PC-9 (cell line): ENCODE measurements at regions not wholly inside any gene's neighbourhood (a gene's known extent, or its start where the extent isn't known, plus 50 kb on each side); places are given as distances from the start of the nearest gene placed in this dataset.

ENCODE experiments used
- BruUV-seq: library from RNA; stranded (reverse); fragments of 400-500 nt; replicated peaks from 2 replicates; lab custom pipeline; 2021; lab: Mats Ljungman, UMichigan
- CTCF ChIA-PET: fragments of 300-600 bp; sonication (Branson Sonifier 250); formaldehyde crosslinking; loops from one replicate; lab custom pipeline; 2022; ENCODE audit warnings: antibody characterized with exemption; lab: Charles Lee
- POLR2A ChIA-PET: fragments of 300-600 bp; sonication (Branson Sonifier 250); formaldehyde crosslinking; loops from one replicate; lab custom pipeline; 2022; ENCODE audit warnings: antibody characterized with exemption; ENCODE audit not compliant: unreplicated experiment; lab: Charles Lee
- DNase-seq, 2 experiments: peaks; one replicate each; pipeline versions ENCODE4 v3.0.0 to v3.0.0-alpha.2; 2015 to 2022; ENCODE audit warnings: mixed read lengths in 1 of 2
- H2AFZ ChIP-seq: fragments of 200-600 bp; sonication (generic); 2 replicates; pipeline ENCODE4 v1.8.1; 2017; ENCODE audit warnings: antibody characterized with exemption
- H3F3A ChIP-seq: fragments of 200-600 bp; sonication (generic); 2 replicates; pipeline ENCODE4 v1.8.1; 2017; ENCODE audit warnings: antibody characterized with exemption, mild to moderate bottlenecking, low read depth; ENCODE audit not compliant: insufficient read depth
- H3K27ac ChIP-seq: fragments of 200-600 bp; sonication (generic); 2 replicates; pipeline ENCODE4 v1.6.1; 2016; ENCODE audit warnings: mixed run types
- H3K27me3 ChIP-seq: fragments of 200-600 bp; sonication (generic); 2 replicates; pipeline ENCODE4 v1.6.1; 2016; ENCODE audit warnings: low read depth, mixed run types; ENCODE audit not compliant: insufficient read depth
- H3K36me3 ChIP-seq: fragments of 200-600 bp; sonication (generic); 2 replicates; pipeline ENCODE4 v1.6.1; 2016; ENCODE audit warnings: low read depth, mixed run types
- H3K4me1 ChIP-seq: fragments of 200-600 bp; sonication (generic); replicated peaks from 2 replicates; pipeline ENCODE4 v1.6.1; 2016; ENCODE audit warnings: mixed run types; ENCODE audit not compliant: insufficient read depth
- H3K4me2 ChIP-seq: fragments of 200-600 bp; sonication (generic); 2 replicates; pipeline ENCODE4 v1.6.1; 2017; ENCODE audit warnings: mixed run types
- H3K4me3 ChIP-seq: fragments of 200-600 bp; sonication (generic); 2 replicates; pipeline ENCODE4 v1.6.1; 2016; ENCODE audit warnings: mixed run types
- H3K79me2 ChIP-seq: fragments of 200-600 bp; sonication (generic); 2 replicates; pipeline ENCODE4 v1.6.1; 2017; ENCODE audit warnings: low read depth, mixed run types
- H3K9me2 ChIP-seq: fragments of 200-600 bp; sonication (generic); 2 replicates; pipeline ENCODE4 v1.8.1; 2017; ENCODE audit warnings: mild to moderate bottlenecking; ENCODE audit not compliant: insufficient read depth
- H3K9me3 ChIP-seq: fragments of 200-600 bp; sonication (generic); 2 replicates; pipeline ENCODE4 v1.8.1; 2016; ENCODE audit warnings: low read depth; ENCODE audit not compliant: insufficient read depth
- H4K20me1 ChIP-seq: fragments of 200-600 bp; sonication (generic); 2 replicates; pipeline ENCODE4 v1.8.1; 2017; ENCODE audit not compliant: insufficient read depth
- CTCF ChIP-seq: fragments of 200-600 bp; sonication (generic); conservative IDR thresholded peaks from 2 replicates; pipeline ENCODE4 v1.6.1; 2017; ENCODE audit warnings: mixed run types, antibody characterized with exemption, mild to moderate bottlenecking, moderate library complexity
- EZH2 ChIP-seq: fragments of 200-600 bp; sonication (generic); IDR thresholded peaks from 2 replicates; pipeline ENCODE4 v1.8.0; 2017; ENCODE audit warnings: antibody characterized with exemption, low read depth
- intact Hi-C: fragments of 100-400 bp; cut with micrococcal nuclease; formaldehyde crosslinking; loops from one replicate; pipeline ENCODE4 v1.10.0; 2022; ENCODE audit not compliant: unreplicated experiment

- Histone ChIP-seq H4K20me1 (no peaks in the 10 kb centered on the region), H3K4me2 (no peak overlapping the region), H3K9me3 (no peaks in the 10 kb centered on the region), H3K4me3 (no peak overlapping the region), H3K36me3 (no peaks in the 10 kb centered on the region), H3K79me2 (no peaks in the 10 kb centered on the region), H3K9me2 (no peaks in the 10 kb centered on the region), H3F3A (no peaks in the 10 kb centered on the region), H3K27me3 (no peaks in the 10 kb centered on the region), H3K27ac (no peak overlapping the region), H2AFZ (no peak overlapping the region), H3K4me1 (no peaks in the 10 kb centered on the region)
- no peak for TF ChIP-seq EZH2
- no TSS peak for BruUV-seq
- intact Hi-C loops = no loop called here
- ChIA-PET CTCF (no interaction called here), POLR2A (no interaction called here)
- DNase-seq = no peak
Measured at GRCh38 chr4:151555151-151555945, 146.4 kb downstream of the FHIP1A start.

GRCh38 chr4:151558496-151559113, 149.6 kb downstream of the FHIP1A start:
- H3K9me3 ChIP-seq = no peaks in the 10 kb centered on the region
- no TSS peak for BruUV-seq
- no peaks in the 10 kb centered on the region for H3K4me1 ChIP-seq
- no peak overlapping the region for H2AFZ ChIP-seq
- ChIA-PET CTCF (no interaction called here), POLR2A (no interaction called here)
- H3K27me3 ChIP-seq = no peaks in the 10 kb centered on the region
- H3K27ac ChIP-seq = no peak overlapping the region
- H3K4me3 ChIP-seq = no peak overlapping the region
- H3K9me2 ChIP-seq = no peaks in the 10 kb centered on the region
- H4K20me1 ChIP-seq = no peaks in the 10 kb centered on the region
- H3F3A ChIP-seq = no peaks in the 10 kb centered on the region
- TF ChIP-seq EZH2 (no peak), CTCF (no peak)
- intact Hi-C loops = no loop called here
- H3K4me2 ChIP-seq = no peak overlapping the region
- no peaks in the 10 kb centered on the region for H3K79me2 ChIP-seq
- DNase-seq = no peak
- no peaks in the 10 kb centered on the region for H3K36me3 ChIP-seq

GRCh38 chr4:151559595-151559994, 150.6 kb downstream of the FHIP1A start:
- ChIA-PET CTCF (no interaction called here), POLR2A (no interaction called here)
- Histone ChIP-seq H3K27me3 (no peaks in the 10 kb centered on the region), H3K4me1 (no peaks in the 10 kb centered on the region), H3K4me2 (no peak overlapping the region), H4K20me1 (no peaks in the 10 kb centered on the region), H3F3A (no peaks in the 10 kb centered on the region), H2AFZ (no peak overlapping the region), H3K9me2 (no peaks in the 10 kb centered on the region), H3K27ac (no peak overlapping the region), H3K9me3 (no peaks in the 10 kb centered on the region), H3K36me3 (no peaks in the 10 kb centered on the region), H3K79me2 (no peaks in the 10 kb centered on the region), H3K4me3 (no peak overlapping the region)
- no peak for TF ChIP-seq EZH2
- TF ChIP-seq CTCF = no peak
- intact Hi-C loops = no loop called here
- DNase-seq = no peak
- no TSS peak for BruUV-seq
